Gastroesophageal sphincter (tissue), 3 donors: ENCODE measurements at regions not wholly inside any gene's neighbourhood (a gene's known extent, or its start where the extent isn't known, plus 50 kb on each side); places are given as distances from the start of the nearest gene placed in this dataset.

Source experiments
- EP300 ChIP-seq: sonication (generic); formaldehyde crosslinking; IDR thresholded peaks from one replicate; pipeline ENCODE4 v1.6.1; 2017; ENCODE audit warnings: antibody characterized with exemption, mild to moderate bottlenecking
- POLR2AphosphoS5 ChIP-seq: sonication (generic); formaldehyde crosslinking; IDR thresholded peaks from one replicate; pipeline ENCODE4 v1.6.1; 2017; ENCODE audit warnings: antibody characterized with exemption
- TF ChIP-seq, protein P1 (sequence below), 4 experiments: fragments of 200-600 bp in 2 of 4; fragments of 450-650 bp in 2 of 4; sonication (generic) in 1 of 4; IDR thresholded peaks; one replicate each; pipeline ENCODE4 v1.5.1; 2017 to 2019; ENCODE audit warnings: antibody characterized with exemption in 4 of 4, mild to moderate bottlenecking in 2 of 4, moderate library complexity in 2 of 4

GRCh38 chr17:77613218-77613617 is 345.3 kb upstream of the TNRC6C start:
- TF ChIP-seq, protein P1, sequence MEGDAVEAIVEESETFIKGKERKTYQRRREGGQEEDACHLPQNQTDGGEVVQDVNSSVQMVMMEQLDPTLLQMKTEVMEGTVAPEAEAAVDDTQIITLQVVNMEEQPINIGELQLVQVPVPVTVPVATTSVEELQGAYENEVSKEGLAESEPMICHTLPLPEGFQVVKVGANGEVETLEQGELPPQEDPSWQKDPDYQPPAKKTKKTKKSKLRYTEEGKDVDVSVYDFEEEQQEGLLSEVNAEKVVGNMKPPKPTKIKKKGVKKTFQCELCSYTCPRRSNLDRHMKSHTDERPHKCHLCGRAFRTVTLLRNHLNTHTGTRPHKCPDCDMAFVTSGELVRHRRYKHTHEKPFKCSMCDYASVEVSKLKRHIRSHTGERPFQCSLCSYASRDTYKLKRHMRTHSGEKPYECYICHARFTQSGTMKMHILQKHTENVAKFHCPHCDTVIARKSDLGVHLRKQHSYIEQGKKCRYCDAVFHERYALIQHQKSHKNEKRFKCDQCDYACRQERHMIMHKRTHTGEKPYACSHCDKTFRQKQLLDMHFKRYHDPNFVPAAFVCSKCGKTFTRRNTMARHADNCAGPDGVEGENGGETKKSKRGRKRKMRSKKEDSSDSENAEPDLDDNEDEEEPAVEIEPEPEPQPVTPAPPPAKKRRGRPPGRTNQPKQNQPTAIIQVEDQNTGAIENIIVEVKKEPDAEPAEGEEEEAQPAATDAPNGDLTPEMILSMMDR (IDR thresholded peaks at IDR 0.05): no peak
- no peak for TF ChIP-seq POLR2AphosphoS5
- TF ChIP-seq EP300: no peak
